SKM-1 treated with dmso at 0.1 percent for 144 hours (cell line): ENCODE measurements at regions not wholly inside any gene's neighbourhood (a gene's known extent, or its start where the extent isn't known, plus 50 kb on each side); places are given as distances from the start of the nearest gene placed in this dataset.
"Not testable (repeated sequence)": the region's sequence is repeated elsewhere in the genome, so short reads cannot be mapped to it uniquely, and the experiment has no call there.

Experiments used
- DNase-seq: peaks from one replicate; lab custom pipeline; 2025; ENCODE audit not compliant: unreplicated experiment; lab: John Stamatoyannopoulos, UW

- DNase-seq: no peak
These were observed 53.7 kb upstream of the SMIM15 start for GRCh38 chr5:61215996-61216395.

GRCh38 chr5:61216741-61217140, 54.5 kb upstream of the SMIM15 start:
- no peak for DNase-seq

- DNase-seq: no peak
These were observed 54.9 kb upstream of the SMIM15 start for GRCh38 chr5:61217214-61217613.

GRCh38 chr5:61228229-61228628, 66.0 kb upstream of the SMIM15 start:
- no peak for DNase-seq

GRCh38 chr5:61228691-61229280, 66.5 kb upstream of the SMIM15 start:
- no peak for DNase-seq

- no peak for DNase-seq
These were observed 67.1 kb upstream of the SMIM15 start for GRCh38 chr5:61229416-61229815.

GRCh38 chr5:61230492-61230891, 68.2 kb upstream of the SMIM15 start:
- DNase-seq: no peak

GRCh38 chr5:61231813-61232212, 69.5 kb upstream of the SMIM15 start:
- DNase-seq: no peak

GRCh38 chr5:61232490-61233050, 70.3 kb upstream of the SMIM15 start:
- DNase-seq: no peak

- DNase-seq: no peak
These were observed 71.8 kb upstream of the SMIM15 start for GRCh38 chr5:61234019-61234418.

- DNase-seq: not testable (repeated sequence)
These were observed 74.4 kb upstream of the SMIM15 start for GRCh38 chr5:61236715-61237114.

- no peak for DNase-seq
These were observed 83.2 kb upstream of the SMIM15 start for GRCh38 chr5:61245486-61245885.

GRCh38 chr5:61245936-61246335, 83.7 kb upstream of the SMIM15 start:
- no peak for DNase-seq

GRCh38 chr5:61246768-61247307, 84.6 kb upstream of the SMIM15 start:
- no peak for DNase-seq

- DNase-seq: no peak
These were observed 80.0 kb upstream of the ZSWIM6 start for GRCh38 chr5:61251874-61252642.

GRCh38 chr5:61252643-61252925, 79.5 kb upstream of the ZSWIM6 start:
- no peak for DNase-seq

- DNase-seq: no peak
These were observed 78.5 kb upstream of the ZSWIM6 start for GRCh38 chr5:61253547-61253946.

- DNase-seq: no peak
These were observed 77.0 kb upstream of the ZSWIM6 start for GRCh38 chr5:61254969-61255555.

- DNase-seq: no peak
These were observed 75.6 kb upstream of the ZSWIM6 start for GRCh38 chr5:61256474-61256873.

GRCh38 chr5:61257421-61257820, 74.6 kb upstream of the ZSWIM6 start:
- no peak for DNase-seq

- peak; percentile 18 for DNase-seq
These were observed 70.9 kb upstream of the ZSWIM6 start for GRCh38 chr5:61261136-61261535.

GRCh38 chr5:61262080-61262479, 70.0 kb upstream of the ZSWIM6 start:
- DNase-seq: no peak
